Endothelial cell of umbilical vein (primary cell): ENCODE measurements at regions not wholly inside any gene's neighbourhood (a gene's known extent, or its start where the extent isn't known, plus 50 kb on each side); places are given as distances from the start of the nearest gene placed in this dataset.

Source experiments
- BruUV-seq: library from RNA; stranded (reverse); fragments of 400-500 nt; replicated peaks from 2 replicates; lab custom pipeline; 2021; lab: Mats Ljungman, UMichigan
- CTCF ChIA-PET: fragments of 300-600, 350-600 bp; sonication (Branson Sonifier 250); formaldehyde crosslinking; loops from one replicate; lab custom pipeline; 2021; ENCODE audit warnings: antibody characterized with exemption, inconsistent platforms; lab: Charles Lee
- POLR2A ChIA-PET: fragments of 300-600, 350-600 bp; sonication (Branson Sonifier 250); formaldehyde crosslinking; loops from one replicate; lab custom pipeline; 2021; ENCODE audit warnings: antibody characterized with exemption, inconsistent platforms; lab: Charles Lee
- DNase-seq: peaks from one replicate; pipeline ENCODE4 v3.0.0-alpha.2; 2011; ENCODE audit warnings: low read depth, low spot score
- FAIRE-seq: peaks from 2 replicates; lab custom pipeline; 2011; peaks lifted over from hg19 to GRCh38; lab: Jason Lieb, UNC
- H2AFZ ChIP-seq: 2 replicates; pipeline ENCODE4 v1.6.0; 2012; ENCODE audit warnings: low read depth, low read length, control low read depth, inconsistent platforms
- H3K27ac ChIP-seq: 2 replicates; pipeline ENCODE4 v1.5.1; 2011; ENCODE audit warnings: low read depth, mild to moderate bottlenecking, control low read depth, low read length, moderate library complexity; ENCODE audit not compliant: insufficient read depth
- H3K27me3 ChIP-seq, 2 experiments: 2 replicates each; pipeline versions ENCODE4 v1.6.0 to v1.6.1; 2011; ENCODE audit warnings: low read length in 2 of 2, mixed read lengths in 1 of 2; ENCODE audit not compliant: control insufficient read depth in 2 of 2, insufficient read depth in 2 of 2
- H3K36me3 ChIP-seq, 2 experiments: 2 replicates in 1 of 2; 3 replicates in 1 of 2; pipeline ENCODE4 v1.5.1; 2011; ENCODE audit warnings: low read length in 2 of 2, mild to moderate bottlenecking in 1 of 2, moderate library complexity in 1 of 2; ENCODE audit not compliant: control insufficient read depth in 2 of 2, insufficient read depth in 2 of 2; ENCODE audit errors: extremely low read depth in 1 of 2
- H3K4me1 ChIP-seq: 3 replicates; pipeline ENCODE4 v1.5.1; 2011; ENCODE audit warnings: mild to moderate bottlenecking, low read length; ENCODE audit not compliant: control insufficient read depth, insufficient read depth; ENCODE audit errors: extremely low read depth
- H3K4me2 ChIP-seq: 2 replicates; pipeline ENCODE4 v1.6.1; 2011; ENCODE audit warnings: low read length, control low read depth, mixed read lengths; ENCODE audit not compliant: insufficient read depth
- H3K4me3 ChIP-seq, 3 experiments: fragments of 200-600 bp in 1 of 3; sonication (generic), shearing (Covaris generic) in 1 of 3; replicated peaks in 1 of 3; 2 replicates each; pipeline ENCODE4 v1.5.1; 2011 to 2016; ENCODE audit warnings: control low read depth in 3 of 3, low read length in 3 of 3, mild to moderate bottlenecking in 2 of 3, inconsistent platforms in 1 of 3, low read depth in 1 of 3, moderate library complexity in 1 of 3; ENCODE audit not compliant: insufficient read depth in 1 of 3
- H3K79me2 ChIP-seq: 2 replicates; pipeline ENCODE4 v1.6.0; 2012; ENCODE audit warnings: low read length, inconsistent platforms; ENCODE audit not compliant: control insufficient read depth, insufficient read depth
- H3K9ac ChIP-seq: replicated peaks from 2 replicates; pipeline ENCODE3; 2011; ENCODE audit warnings: low read length, control low read depth; ENCODE audit not compliant: insufficient read depth; ENCODE audit errors: extremely low read depth
- H3K9me1 ChIP-seq: replicated peaks from 3 replicates; pipeline ENCODE4 v1.6.0; 2011; ENCODE audit warnings: mild to moderate bottlenecking, low read length; ENCODE audit not compliant: control insufficient read depth, insufficient read depth; ENCODE audit errors: extremely low read depth
- H3K9me3 ChIP-seq: replicated peaks from 2 replicates; pipeline ENCODE4 v1.5.1; 2012; ENCODE audit warnings: low read length, inconsistent platforms; ENCODE audit not compliant: control insufficient read depth, insufficient read depth
- H4K20me1 ChIP-seq: replicated peaks from 2 replicates; pipeline ENCODE3; 2011; ENCODE audit warnings: mild to moderate bottlenecking, low read length; ENCODE audit not compliant: control insufficient read depth, insufficient read depth; ENCODE audit errors: extremely low read depth
- CTCF ChIP-seq, 2 donors: IDR thresholded peaks; 1 replicate in 1 of 2; 2 replicates in 1 of 2; pipeline ENCODE4 v1.5.1; 2011; ENCODE audit warnings: low read length in 2 of 2, mild to moderate bottlenecking in 2 of 2, moderate library complexity in 2 of 2, control low read depth in 1 of 2, inconsistent platforms in 1 of 2, low read depth in 1 of 2; ENCODE audit not compliant: insufficient read depth in 1 of 2; ENCODE audit errors: extremely low read depth in 1 of 2
- EZH2 ChIP-seq: IDR thresholded peaks from 2 replicates; pipeline ENCODE4 v1.6.1; 2012; ENCODE audit warnings: borderline replicate concordance, low read depth, mild to moderate bottlenecking, moderate library complexity, low read length, inconsistent platforms; ENCODE audit not compliant: severe bottlenecking
- FOS ChIP-seq: IDR thresholded peaks from 2 replicates; pipeline ENCODE4 v1.6.1; 2011; ENCODE audit warnings: mild to moderate bottlenecking, low read length, moderate library complexity, borderline replicate concordance; ENCODE audit not compliant: insufficient read depth
- GATA2 ChIP-seq: IDR thresholded peaks from 2 replicates; pipeline ENCODE4 v1.7.0; 2011; ENCODE audit warnings: low read depth, mild to moderate bottlenecking, moderate library complexity, mixed read lengths, low read length; ENCODE audit not compliant: insufficient read length, insufficient read depth
- JUN ChIP-seq: IDR thresholded peaks from 2 replicates; pipeline ENCODE4 v1.6.1; 2011; ENCODE audit warnings: borderline replicate concordance, low read depth; ENCODE audit not compliant: insufficient read length, insufficient read depth
- MAX ChIP-seq: IDR thresholded peaks from 2 replicates; pipeline ENCODE4 v1.6.1; 2011; ENCODE audit not compliant: insufficient read depth, insufficient read length
- MYC ChIP-seq: IDR thresholded peaks from one replicate; pipeline ENCODE4 v1.6.1; 2011; ENCODE audit warnings: mild to moderate bottlenecking, low read depth, low read length
- POLR2A ChIP-seq: IDR thresholded peaks from 2 replicates; pipeline ENCODE4 v1.6.1; 2012; ENCODE audit warnings: low read depth, mild to moderate bottlenecking, control low read depth, low read length
- POLR2AphosphoS5 ChIP-seq: IDR thresholded peaks from 2 replicates; pipeline ENCODE4 v1.6.1; 2012; ENCODE audit warnings: low read depth, mild to moderate bottlenecking, control low read depth, low read length, moderate library complexity; ENCODE audit not compliant: insufficient read depth
- dilution Hi-C: fragments of 300-500 bp; cut with MboI; formaldehyde crosslinking; loops from one replicate; pipeline ENCODE4 v1.15.0; 2019; ENCODE audit warnings: low sequenced_read_pairs; ENCODE audit not compliant: extremely low pct_ligation_motif_present
- intact Hi-C: fragments of 100-400 bp; cut with micrococcal nuclease; formaldehyde crosslinking; loops from one replicate; pipeline ENCODE4 v1.10.0; 2022

DNA sequence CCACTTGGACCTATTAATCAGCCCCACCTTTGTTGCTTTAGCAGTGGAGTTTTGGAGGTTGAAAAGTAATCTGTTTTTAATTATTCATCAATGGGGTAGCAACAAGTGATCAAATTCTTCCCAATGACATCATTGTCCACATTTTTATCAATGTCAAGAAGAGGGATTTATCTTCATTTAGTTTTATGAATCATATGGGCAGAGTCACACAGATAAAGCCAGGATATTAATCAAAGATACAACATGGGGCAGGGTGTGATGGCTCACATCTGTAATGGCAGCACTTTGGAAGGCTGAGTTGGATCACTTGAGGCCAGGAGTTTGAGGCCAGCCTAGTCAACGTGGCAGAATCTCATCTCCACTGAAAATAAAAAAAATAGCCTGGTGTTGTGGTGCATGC is 388.4 kb upstream of the POM121L12 start:
- no peaks in the 10 kb centered on the region for H3K9me3 ChIP-seq
- DNase-seq (no peak), FAIRE-seq (no peak)
- dilution Hi-C loops: no loop called here
- H3K4me3 ChIP-seq: no peak overlapping the region
- H3K27ac ChIP-seq: no peak overlapping the region
- no TSS peak for BruUV-seq
- H4K20me1 ChIP-seq: no peaks in the 10 kb centered on the region
- ChIA-PET POLR2A (no interaction called here), CTCF (interaction anchor here (0.5 kb wide), 1 partner anchor 33 kb away, joined by 3 read pairs; no protein-coding TSS in a partner anchor)
- intact Hi-C loops: no loop called here
- no peak overlapping the region for H3K9ac ChIP-seq
- TF ChIP-seq CTCF (IDR thresholded peaks at IDR 0.05; ENCODE audit: extremely low read depth in 1 of 2, insufficient read depth in 1 of 2, low read depth in 1 of 2, low read length in 2 of 2) (no peak), FOS (no peak), POLR2AphosphoS5 (no peak), MYC (no peak), GATA2 (no peak), POLR2A (no peak), JUN (no peak), MAX (no peak), EZH2 (no peak)
- no peaks in the 10 kb centered on the region for H3K79me2 ChIP-seq
- H2AFZ ChIP-seq: no peak overlapping the region
- no peaks in the 10 kb centered on the region for H3K27me3 ChIP-seq
- no peak overlapping the region for H3K4me2 ChIP-seq
- no peaks in the 10 kb centered on the region for H3K9me1 ChIP-seq
- no peaks in the 10 kb centered on the region for H3K36me3 ChIP-seq
- H3K4me1 ChIP-seq: no peaks in the 10 kb centered on the region
